GM12878 (cell line): ENCODE measurements at regions not wholly inside any gene's neighbourhood (a gene's known extent, or its start where the extent isn't known, plus 50 kb on each side); places are given as distances from the start of the nearest gene placed in this dataset.

ENCODE experiments used
- ATAC-seq: fragments of 200-7000 bp; cut with Tn5 transposase; 3 replicates; pipeline ENCODE4 v1.9.1; 2020; ENCODE audit warnings: mild to moderate bottlenecking, moderate library complexity
- BruUV-seq: library from RNA; stranded (reverse); fragments of 400-500 nt; replicated peaks from 2 replicates; lab custom pipeline; 2021; lab: Mats Ljungman, UMichigan
- CTCF ChIA-PET: fragments of 300-600 bp; sonication (Branson Sonifier 250); formaldehyde crosslinking; extraction: SDS; loops from one replicate; lab custom pipeline; 2021; ENCODE audit warnings: inconsistent platforms; lab: Yijun Ruan, JAX
- POLR2A ChIA-PET: fragments of 350-600 bp; formaldehyde crosslinking; extraction: SDS; loops from one replicate; lab custom pipeline; 2021; ENCODE audit warnings: inconsistent platforms; lab: Charles Lee
- RAD21 ChIA-PET: fragments of 300-600 bp; sonication (Branson Sonifier 250); formaldehyde crosslinking; loops from one replicate; lab custom pipeline; 2023; ENCODE audit warnings: antibody characterized with exemption; ENCODE audit not compliant: unreplicated experiment; lab: Charles Lee
- SMC1A ChIA-PET: fragments of 300-600 bp; sonication (Branson Sonifier 250); formaldehyde crosslinking; loops from one replicate; lab custom pipeline; 2023; ENCODE audit not compliant: unreplicated experiment, uncharacterized antibody; lab: Charles Lee
- DNase-seq: peaks from one replicate; pipeline ENCODE4 v3.0.0-alpha.2; 2011; ENCODE audit warnings: low read depth, low spot score
- FAIRE-seq: peaks from 3 replicates; lab custom pipeline; 2011; peaks lifted over from hg19 to GRCh38; lab: Jason Lieb, UNC
- H2AFZ ChIP-seq: 2 replicates; pipeline ENCODE4 v1.6.0; 2011; ENCODE audit warnings: low read depth, low read length, control low read depth; ENCODE audit not compliant: control insufficient read depth
- H3K27ac ChIP-seq: 2 replicates; pipeline ENCODE4 v1.5.1; 2011; ENCODE audit warnings: control low read depth; ENCODE audit not compliant: control insufficient read depth, insufficient read depth
- H3K27me3 ChIP-seq, 2 experiments: replicated peaks in 1 of 2; 2 replicates each; pipeline versions ENCODE4 v1.6.0 to v1.6.1; 2011; ENCODE audit warnings: low read length in 1 of 2; ENCODE audit not compliant: control insufficient read depth in 2 of 2, insufficient read depth in 2 of 2
- H3K36me3 ChIP-seq, 2 experiments: 2 replicates each; pipeline ENCODE4 v1.5.1; 2011; ENCODE audit warnings: low read length in 1 of 2; ENCODE audit not compliant: control insufficient read depth in 2 of 2, insufficient read depth in 2 of 2
- H3K4me1 ChIP-seq: 2 replicates; pipeline ENCODE4 v1.6.1; 2011; ENCODE audit warnings: mild to moderate bottlenecking, low read length, moderate library complexity, mixed read lengths; ENCODE audit not compliant: control insufficient read depth, insufficient read depth
- H3K4me2 ChIP-seq: 2 replicates; pipeline ENCODE4 v1.6.0; 2011; ENCODE audit warnings: control low read depth; ENCODE audit not compliant: control insufficient read depth, insufficient read depth
- H3K4me3 ChIP-seq: fragments of 200-600 bp; sonication (generic); 2 replicates; pipeline ENCODE4 v1.5.1; 2016
- H3K79me2 ChIP-seq: 2 replicates; pipeline ENCODE4 v1.6.0; 2011; ENCODE audit warnings: low read length; ENCODE audit not compliant: control insufficient read depth, insufficient read depth
- H3K9ac ChIP-seq: 2 replicates; pipeline ENCODE4 v1.8.0; 2011; ENCODE audit warnings: low read length, control low read depth, mixed read lengths; ENCODE audit not compliant: control insufficient read depth, insufficient read depth
- H3K9me3 ChIP-seq: replicated peaks from 3 replicates; pipeline ENCODE4 v1.5.1; 2011; ENCODE audit warnings: mild to moderate bottlenecking, low read length; ENCODE audit not compliant: control insufficient read depth, insufficient read depth
- H4K20me1 ChIP-seq: 2 replicates; pipeline ENCODE4 v1.6.0; 2011; ENCODE audit not compliant: control insufficient read depth, insufficient read depth
- BHLHE40 ChIP-seq, 2 experiments: fragments of 450-650 bp in 1 of 2; IDR thresholded peaks; 2 replicates each; pipeline ENCODE4 v1.6.1; 2011 to 2017; ENCODE audit warnings: low read depth in 2 of 2, borderline replicate concordance in 1 of 2, improper control_type of control experiment in 1 of 2, low read length in 1 of 2, mild to moderate bottlenecking in 1 of 2
- CREM ChIP-seq: IDR thresholded peaks from 2 replicates; pipeline ENCODE4 v1.6.1; 2014; ENCODE audit warnings: antibody characterized with exemption, low read depth
- KAT2A ChIP-seq: conservative IDR thresholded peaks from 2 replicates; pipeline ENCODE4 v1.6.1; 2011; ENCODE audit warnings: low read depth, low read length; ENCODE audit not compliant: control insufficient read depth
- KLF5 ChIP-seq: fragments of 450-650 bp; IDR thresholded peaks from 2 replicates; pipeline ENCODE4 v1.6.1; 2014; ENCODE audit warnings: mild to moderate bottlenecking; ENCODE audit not compliant: partially characterized antibody
- MEF2A ChIP-seq: IDR thresholded peaks from 2 replicates; pipeline ENCODE4 v1.6.1; 2011; ENCODE audit warnings: low read depth, mild to moderate bottlenecking, low read length, moderate library complexity; ENCODE audit not compliant: insufficient read depth
- MYC ChIP-seq: IDR thresholded peaks from 2 replicates; pipeline ENCODE4 v1.6.1; 2011; ENCODE audit warnings: mild to moderate bottlenecking, low read length, moderate library complexity, inconsistent platforms; ENCODE audit not compliant: insufficient read depth, insufficient replicate concordance, insufficient read length, severe bottlenecking
- NR2C1 ChIP-seq: fragments of 450-650 bp; IDR thresholded peaks from 2 replicates; pipeline ENCODE4 v1.6.1; 2017; ENCODE audit warnings: antibody characterized with exemption, mild to moderate bottlenecking, moderate library complexity
- NRF1 ChIP-seq: conservative IDR thresholded peaks from 2 replicates; pipeline ENCODE4 v1.6.1; 2011; ENCODE audit warnings: mild to moderate bottlenecking, low read depth, low read length, improper control_type of control experiment
- SIN3A ChIP-seq: IDR thresholded peaks from 2 replicates; pipeline ENCODE4 v1.6.1; 2012; ENCODE audit warnings: low read depth, low read length, improper control_type of control experiment
- SMARCA5 ChIP-seq: fragments of 450-650 bp; IDR thresholded peaks from 2 replicates; pipeline ENCODE4 v1.6.1; 2017; ENCODE audit warnings: mild to moderate bottlenecking
- SUPT20H ChIP-seq: IDR thresholded peaks from 2 replicates; pipeline ENCODE4 v1.6.1; 2011; ENCODE audit warnings: low read depth, mild to moderate bottlenecking, low read length, moderate library complexity, borderline replicate concordance; ENCODE audit not compliant: control insufficient read depth
- TAF1 ChIP-seq: IDR thresholded peaks from 2 replicates; pipeline ENCODE4 v1.6.1; 2011; ENCODE audit warnings: mild to moderate bottlenecking, low read depth, low read length, borderline replicate concordance
- WGBS: methylation state at CpG from one replicate; pipeline ENCODE4 v1.1.6; 2016; ENCODE audit warnings: low lambda C conversion rate; ENCODE audit not compliant: insufficient replicate concordance, insufficient coverage; ENCODE audit errors: missing lambda C conversion rate; 5-methylcytosine and 5-hydroxymethylcytosine counted together
- in situ Hi-C: fragments of 300-500 bp; cut with MboI; formaldehyde crosslinking; loops from 9 replicates; pipeline ENCODE4 v1.14.3; 2018; ENCODE audit warnings: mixed read lengths
- intact Hi-C: fragments of 100-400 bp; cut with micrococcal nuclease; formaldehyde crosslinking; loops from one replicate; pipeline ENCODE4 v1.14.2; 2022; ENCODE audit not compliant: unreplicated experiment
- TF ChIP-seq, protein P1 (sequence below): fragments of 450-650 bp; IDR thresholded peaks from 2 replicates; pipeline ENCODE4 v1.6.1; 2016; ENCODE audit warnings: mild to moderate bottlenecking
- TF ChIP-seq, protein P2 (sequence below): fragments of 450-650 bp; IDR thresholded peaks from 2 replicates; pipeline ENCODE4 v1.6.1; 2016; ENCODE audit warnings: mild to moderate bottlenecking, moderate library complexity, borderline replicate concordance
- TF ChIP-seq, protein P3 (sequence below): fragments of 450-650 bp; IDR thresholded peaks from 2 replicates; pipeline ENCODE4 v1.6.1; 2014; ENCODE audit warnings: mild to moderate bottlenecking
- TF ChIP-seq, protein P4 (sequence below): fragments of 150-350 bp; IDR thresholded peaks from 2 replicates; pipeline ENCODE4 v1.6.1; 2014; ENCODE audit warnings: mild to moderate bottlenecking, low read depth, low read length

DNA sequence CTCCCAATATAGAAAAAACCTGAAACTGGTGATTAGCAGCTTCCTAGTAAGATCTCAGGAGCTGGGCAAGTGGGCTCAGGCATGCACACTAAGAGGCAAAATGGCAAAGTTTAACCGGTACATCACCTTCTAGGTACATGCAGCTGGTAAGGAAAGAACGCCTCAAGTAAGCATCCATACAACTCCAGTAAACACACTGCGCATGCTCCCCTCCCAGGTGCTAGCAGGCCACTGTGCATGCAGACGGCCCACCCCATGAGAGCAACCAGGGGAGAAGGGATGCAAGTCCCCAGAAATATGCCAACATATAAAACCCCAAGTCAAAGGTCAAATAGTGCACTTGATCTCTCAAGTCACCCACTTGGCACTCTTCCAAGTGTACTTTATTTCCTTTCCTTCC lies 228.6 kb upstream of the KIF2A start:
- H4K20me1 ChIP-seq, result no peaks in the 10 kb centered on the region
- WGBS, result 62% methylated on average over 4 of the region's 4 CpGs
- H3K27ac ChIP-seq, result no peak overlapping the region
- no peaks in the 10 kb centered on the region for H3K9me3 ChIP-seq
- no peak for ATAC-seq
- H3K4me3 ChIP-seq, result no peak overlapping the region
- in situ Hi-C loops (no loop called here), intact Hi-C loops (no loop called here)
- FAIRE-seq, result no peak
- RAD21 ChIA-PET, result no interaction called here
- H3K36me3 ChIP-seq, result no peaks in the 10 kb centered on the region
- no peaks in the 10 kb centered on the region for H3K4me1 ChIP-seq
- no peaks in the 10 kb centered on the region; a peak in 1 of 4 replicates for H3K27me3 ChIP-seq
- no peak overlapping the region for H2AFZ ChIP-seq
- POLR2A ChIA-PET, result no interaction called here
- H3K4me2 ChIP-seq, result no peak overlapping the region
- H3K9ac ChIP-seq, result no peak overlapping the region
- DNase-seq, result no peak
- H3K79me2 ChIP-seq, result no peaks in the 10 kb centered on the region
- no TSS peak for BruUV-seq
- SMC1A ChIA-PET, result interaction anchor here (1.1 kb wide), 1 partner anchor 16 kb away, joined by 4 read pairs; no protein-coding TSS in a partner anchor
- CTCF ChIA-PET, result interaction anchor here (0.6 kb wide), 1 partner anchor 137 kb away, joined by 3 read pairs; no protein-coding TSS in a partner anchor
- TF ChIP-seq, protein P1, sequence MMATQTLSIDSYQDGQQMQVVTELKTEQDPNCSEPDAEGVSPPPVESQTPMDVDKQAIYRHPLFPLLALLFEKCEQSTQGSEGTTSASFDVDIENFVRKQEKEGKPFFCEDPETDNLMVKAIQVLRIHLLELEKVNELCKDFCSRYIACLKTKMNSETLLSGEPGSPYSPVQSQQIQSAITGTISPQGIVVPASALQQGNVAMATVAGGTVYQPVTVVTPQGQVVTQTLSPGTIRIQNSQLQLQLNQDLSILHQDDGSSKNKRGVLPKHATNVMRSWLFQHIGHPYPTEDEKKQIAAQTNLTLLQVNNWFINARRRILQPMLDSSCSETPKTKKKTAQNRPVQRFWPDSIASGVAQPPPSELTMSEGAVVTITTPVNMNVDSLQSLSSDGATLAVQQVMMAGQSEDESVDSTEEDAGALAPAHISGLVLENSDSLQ, result no peak
- no peak for TF ChIP-seq CREM
- TF ChIP-seq, protein P2, sequence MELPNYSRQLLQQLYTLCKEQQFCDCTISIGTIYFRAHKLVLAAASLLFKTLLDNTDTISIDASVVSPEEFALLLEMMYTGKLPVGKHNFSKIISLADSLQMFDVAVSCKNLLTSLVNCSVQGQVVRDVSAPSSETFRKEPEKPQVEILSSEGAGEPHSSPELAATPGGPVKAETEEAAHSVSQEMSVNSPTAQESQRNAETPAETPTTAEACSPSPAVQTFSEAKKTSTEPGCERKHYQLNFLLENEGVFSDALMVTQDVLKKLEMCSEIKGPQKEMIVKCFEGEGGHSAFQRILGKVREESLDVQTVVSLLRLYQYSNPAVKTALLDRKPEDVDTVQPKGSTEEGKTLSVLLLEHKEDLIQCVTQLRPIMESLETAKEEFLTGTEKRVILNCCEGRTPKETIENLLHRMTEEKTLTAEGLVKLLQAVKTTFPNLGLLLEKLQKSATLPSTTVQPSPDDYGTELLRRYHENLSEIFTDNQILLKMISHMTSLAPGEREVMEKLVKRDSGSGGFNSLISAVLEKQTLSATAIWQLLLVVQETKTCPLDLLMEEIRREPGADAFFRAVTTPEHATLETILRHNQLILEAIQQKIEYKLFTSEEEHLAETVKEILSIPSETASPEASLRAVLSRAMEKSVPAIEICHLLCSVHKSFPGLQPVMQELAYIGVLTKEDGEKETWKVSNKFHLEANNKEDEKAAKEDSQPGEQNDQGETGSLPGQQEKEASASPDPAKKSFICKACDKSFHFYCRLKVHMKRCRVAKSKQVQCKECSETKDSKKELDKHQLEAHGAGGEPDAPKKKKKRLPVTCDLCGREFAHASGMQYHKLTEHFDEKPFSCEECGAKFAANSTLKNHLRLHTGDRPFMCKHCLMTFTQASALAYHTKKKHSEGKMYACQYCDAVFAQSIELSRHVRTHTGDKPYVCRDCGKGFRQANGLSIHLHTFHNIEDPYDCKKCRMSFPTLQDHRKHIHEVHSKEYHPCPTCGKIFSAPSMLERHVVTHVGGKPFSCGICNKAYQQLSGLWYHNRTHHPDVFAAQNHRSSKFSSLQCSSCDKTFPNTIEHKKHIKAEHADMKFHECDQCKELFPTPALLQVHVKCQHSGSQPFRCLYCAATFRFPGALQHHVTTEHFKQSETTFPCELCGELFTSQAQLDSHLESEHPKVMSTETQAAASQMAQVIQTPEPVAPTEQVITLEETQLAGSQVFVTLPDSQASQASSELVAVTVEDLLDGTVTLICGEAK, result no peak
- TF ChIP-seq SMARCA5, result no peak
- no peak for TF ChIP-seq MYC
- TF ChIP-seq MEF2A, result no peak
- TF ChIP-seq TAF1, result no peak
- TF ChIP-seq SUPT20H, result no peak
- no peak for TF ChIP-seq NR2C1
- TF ChIP-seq NRF1, result no peak
- TF ChIP-seq, protein P3, sequence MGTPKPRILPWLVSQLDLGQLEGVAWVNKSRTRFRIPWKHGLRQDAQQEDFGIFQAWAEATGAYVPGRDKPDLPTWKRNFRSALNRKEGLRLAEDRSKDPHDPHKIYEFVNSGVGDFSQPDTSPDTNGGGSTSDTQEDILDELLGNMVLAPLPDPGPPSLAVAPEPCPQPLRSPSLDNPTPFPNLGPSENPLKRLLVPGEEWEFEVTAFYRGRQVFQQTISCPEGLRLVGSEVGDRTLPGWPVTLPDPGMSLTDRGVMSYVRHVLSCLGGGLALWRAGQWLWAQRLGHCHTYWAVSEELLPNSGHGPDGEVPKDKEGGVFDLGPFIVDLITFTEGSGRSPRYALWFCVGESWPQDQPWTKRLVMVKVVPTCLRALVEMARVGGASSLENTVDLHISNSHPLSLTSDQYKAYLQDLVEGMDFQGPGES, result no peak
- no peak for TF ChIP-seq BHLHE40 (IDR thresholded peaks at IDR 0.05; ENCODE audit: borderline replicate concordance in 1 of 2, low read depth in 2 of 2, low read length in 1 of 2)
- no peak for TF ChIP-seq KAT2A
- TF ChIP-seq KLF5, result no peak
- no peak for TF ChIP-seq SIN3A
- TF ChIP-seq, protein P4, sequence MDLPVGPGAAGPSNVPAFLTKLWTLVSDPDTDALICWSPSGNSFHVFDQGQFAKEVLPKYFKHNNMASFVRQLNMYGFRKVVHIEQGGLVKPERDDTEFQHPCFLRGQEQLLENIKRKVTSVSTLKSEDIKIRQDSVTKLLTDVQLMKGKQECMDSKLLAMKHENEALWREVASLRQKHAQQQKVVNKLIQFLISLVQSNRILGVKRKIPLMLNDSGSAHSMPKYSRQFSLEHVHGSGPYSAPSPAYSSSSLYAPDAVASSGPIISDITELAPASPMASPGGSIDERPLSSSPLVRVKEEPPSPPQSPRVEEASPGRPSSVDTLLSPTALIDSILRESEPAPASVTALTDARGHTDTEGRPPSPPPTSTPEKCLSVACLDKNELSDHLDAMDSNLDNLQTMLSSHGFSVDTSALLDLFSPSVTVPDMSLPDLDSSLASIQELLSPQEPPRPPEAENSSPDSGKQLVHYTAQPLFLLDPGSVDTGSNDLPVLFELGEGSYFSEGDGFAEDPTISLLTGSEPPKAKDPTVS, result no peak
